ENCODE measurements at regions not wholly inside any gene's neighbourhood (a gene's known extent, or its start where the extent isn't known, plus 50 kb on each side); places are given as distances from the start of the nearest gene placed in this dataset.

DNA sequence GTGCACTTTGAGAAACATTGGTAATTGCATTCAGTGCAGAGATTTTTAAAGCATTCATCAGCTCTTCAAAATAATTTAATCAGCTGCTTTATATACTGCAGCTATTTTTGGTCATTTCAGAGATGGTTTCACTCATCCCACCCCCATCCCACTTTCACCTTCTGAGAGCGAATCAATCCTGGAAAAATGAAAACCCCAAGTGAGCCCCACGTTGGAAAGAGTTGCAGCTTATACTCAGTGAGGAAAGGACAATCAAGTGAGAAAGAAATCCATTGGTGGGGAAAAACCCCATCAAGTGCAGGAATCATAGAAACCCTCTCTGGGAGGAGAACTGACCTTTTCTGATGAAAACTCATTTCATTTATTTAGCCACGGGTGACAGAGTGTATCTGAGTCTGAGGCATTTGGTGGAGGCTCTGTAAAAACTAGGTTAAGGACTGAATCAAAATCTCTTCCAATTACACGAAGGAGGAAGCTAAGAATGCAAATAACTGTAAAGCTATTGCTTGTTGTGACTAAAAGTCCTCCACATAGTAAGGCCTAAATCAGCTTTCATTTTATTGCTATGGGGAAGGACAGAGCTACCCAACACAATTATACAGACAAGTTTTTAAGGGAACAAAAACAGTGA lies 240.4 kb upstream of the PGRMC2 start (continued):
- TF ChIP-seq MTA1 (CRISPR knock-in tag; IDR thresholded peaks at IDR 0.05; ENCODE audit: borderline replicate concordance), result no peak
- TF ChIP-seq FOXP1 (IDR thresholded peaks at IDR 0.05), result no peak
- no peak for TF ChIP-seq FOXP1 (CRISPR knock-in tag; IDR thresholded peaks at IDR 0.05)
- TF ChIP-seq ZNF44 (CRISPR knock-in tag; IDR thresholded peaks at IDR 0.05), result no peak
- TF ChIP-seq ZNF549 (CRISPR knock-in tag; IDR thresholded peaks at IDR 0.05), result no peak
- no peak for TF ChIP-seq EZH2 (conservative IDR thresholded peaks at IDR 0.05; ENCODE audit: low read depth, low read length)
- no peak for TF ChIP-seq KAT8 (CRISPR knock-in tag; IDR thresholded peaks at IDR 0.05)

- ChIA-PET CTCF (ENCODE audit: low intra/inter-chr PET ratio, low total read pairs) (no interaction called here), POLR2A (no interaction called here)
- Histone ChIP-seq H3K9ac (ENCODE audit: insufficient read depth, low read depth, low read length) (no peak overlapping the region), H3K27ac (ENCODE audit: extremely low read length, insufficient read depth, low read length) (no peak overlapping the region), H3K27me3 (ENCODE audit: control insufficient read depth in 1 of 2, insufficient read depth in 2 of 2, low read length in 2 of 2) (no peaks in the 10 kb centered on the region), H4K20me1 (ENCODE audit: insufficient read depth, low read length) (no peaks in the 10 kb centered on the region), H3K4me1 (ENCODE audit: insufficient read depth, low read length) (no peaks in the 10 kb centered on the region), H3K36me3 (replicated peaks in 1 of 2; ENCODE audit: control insufficient read depth in 1 of 2, insufficient read depth in 2 of 2, low read length in 2 of 2) (no peaks in the 10 kb centered on the region), H2AFZ (ENCODE audit: low read length) (no peak overlapping the region), H3K79me2 (ENCODE audit: insufficient read depth, low read length) (no peaks in the 10 kb centered on the region), H3K9me3 (ENCODE audit: low read length) (no peaks in the 10 kb centered on the region), H3K4me2 (ENCODE audit: low read depth, low read length) (no peak overlapping the region), H3K4me3 (replicated peaks in 1 of 3; ENCODE audit: insufficient read depth in 1 of 3, low read depth in 2 of 3, low read length in 3 of 3) (no peak overlapping the region)
- WGBS (ENCODE audit: low lambda C conversion rate), result 29% methylated on average over 3 of the region's 3 CpGs
- no peak for TF ChIP-seq HNF1B (CRISPR knock-in tag; IDR thresholded peaks at IDR 0.05)
- in situ Hi-C loops (cut with HindIII; ENCODE audit: extremely low pct_ligation_motif_present, low pct_unique_long_range_greater_than_20kb) (no loop called here), intact Hi-C loops (cut with micrococcal nuclease; ENCODE audit: unreplicated experiment) (no loop called here)
- ATAC-seq (no peak), DNase-seq (ENCODE audit: low spot score) (no peak), FAIRE-seq (no peak)
- BruUV-seq (replicated peaks), result no TSS peak
Observed at GRCh38 chr4:128527351-128527750, 239.7 kb upstream of the PGRMC2 start.

Data from HepG2 (cell line).